CD14-positive monocyte (primary cell): ENCODE measurements at regions not wholly inside any gene's neighbourhood (a gene's known extent, or its start where the extent isn't known, plus 50 kb on each side); places are given as distances from the start of the nearest gene placed in this dataset.

Experiments used
- DNase-seq, 3 donors: peaks; one replicate each; pipeline ENCODE4 v3.0.0-alpha.2; 2011 to 2022
- H2AFZ ChIP-seq: 2 replicates; pipeline ENCODE4 v1.6.0; 2012; ENCODE audit warnings: mild to moderate bottlenecking, low read depth, low read length, inconsistent platforms; ENCODE audit not compliant: insufficient read depth, poor library complexity, severe bottlenecking
- H3K27ac ChIP-seq, 2 donors: 1 replicate in 1 of 2; 2 replicates in 1 of 2; pipeline ENCODE4 v1.5.1; 2012 to 2013; ENCODE audit warnings: low read length in 2 of 2, control low read depth in 1 of 2, inconsistent platforms in 1 of 2, low read depth in 1 of 2, mild to moderate bottlenecking in 1 of 2
- H3K27me3 ChIP-seq, 2 donors: one replicate each; pipeline versions ENCODE4 v1.6.0 to v1.6.1; 2011 to 2013; ENCODE audit warnings: low read length in 2 of 2; ENCODE audit not compliant: control insufficient read depth in 2 of 2, insufficient read depth in 2 of 2
- H3K36me3 ChIP-seq, 2 donors: replicated peaks in 1 of 2; 1 replicate in 1 of 2; 2 replicates in 1 of 2; pipeline versions ENCODE4 v1.5.1 to v1.6.1; 2012 to 2013; ENCODE audit warnings: low read length in 2 of 2, control low read depth in 1 of 2, inconsistent platforms in 1 of 2, mild to moderate bottlenecking in 1 of 2; ENCODE audit not compliant: insufficient read depth in 2 of 2, control insufficient read depth in 1 of 2
- H3K4me1 ChIP-seq, 2 donors: 1 replicate in 1 of 2; 2 replicates in 1 of 2; pipeline versions ENCODE4 v1.5.1 to v1.6.1; 2012 to 2013; ENCODE audit warnings: low read length in 2 of 2, control low read depth in 1 of 2, inconsistent platforms in 1 of 2, mild to moderate bottlenecking in 1 of 2, moderate library complexity in 1 of 2; ENCODE audit not compliant: insufficient read depth in 2 of 2, control insufficient read depth in 1 of 2
- H3K4me2 ChIP-seq: replicated peaks from 2 replicates; pipeline ENCODE3; 2012; ENCODE audit warnings: low read length, moderate library complexity, mild to moderate bottlenecking; ENCODE audit not compliant: poor library complexity, severe bottlenecking; ENCODE audit errors: extremely low read depth
- H3K4me3 ChIP-seq, 3 experiments: fragments of 200-600 bp in 1 of 3; sonication (generic) in 1 of 3; replicated peaks in 1 of 3; 1 replicate in 2 of 3; 2 replicates in 1 of 3; pipeline ENCODE4 v1.5.1; 2011 to 2013; ENCODE audit warnings: low read length in 3 of 3, mild to moderate bottlenecking in 3 of 3, control low read depth in 2 of 3, low read depth in 2 of 3, inconsistent platforms in 1 of 3, moderate library complexity in 1 of 3
- H3K79me2 ChIP-seq: 2 replicates; pipeline ENCODE4 v1.6.0; 2012; ENCODE audit warnings: mild to moderate bottlenecking, control low read depth, inconsistent platforms, low read length, moderate library complexity; ENCODE audit not compliant: insufficient read depth
- H3K9ac ChIP-seq: 2 replicates; pipeline ENCODE4 v1.6.0; 2017; ENCODE audit warnings: low read length, mild to moderate bottlenecking; ENCODE audit not compliant: insufficient read depth, poor library complexity, severe bottlenecking
- H3K9me3 ChIP-seq, 2 donors: replicated peaks in 1 of 2; 1 replicate in 1 of 2; 2 replicates in 1 of 2; pipeline versions ENCODE4 v1.5.1 to v1.6.1; 2012 to 2013; ENCODE audit warnings: low read length in 2 of 2, control low read depth in 1 of 2; ENCODE audit not compliant: control insufficient read depth in 1 of 2, insufficient read depth in 1 of 2
- H4K20me1 ChIP-seq: 2 replicates; pipeline ENCODE4 v1.6.0; 2012; ENCODE audit warnings: mild to moderate bottlenecking, low read length, control low read depth, moderate library complexity; ENCODE audit not compliant: insufficient read depth
- H3K27ac Mint-ChIP-seq, 7 donors: one replicate each; pipeline ENCODE4 v1.8.0; 2020; ENCODE audit warnings: mild to moderate bottlenecking in 7 of 7, mixed read lengths in 7 of 7, moderate library complexity in 6 of 7, inconsistent platforms in 2 of 7
- H3K27me3 Mint-ChIP-seq, 3 donors: one replicate each; pipeline ENCODE4 v1.8.0; 2021 to 2022; ENCODE audit warnings: low read depth in 3 of 3, mild to moderate bottlenecking in 3 of 3, mixed read lengths in 3 of 3, moderate library complexity in 3 of 3, inconsistent platforms in 1 of 3
- H3K36me3 Mint-ChIP-seq, 2 donors: one replicate each; pipeline ENCODE4 v1.8.0; 2020; ENCODE audit warnings: mixed read lengths in 2 of 2, inconsistent platforms in 1 of 2, mild to moderate bottlenecking in 1 of 2
- H3K4me1 Mint-ChIP-seq: one replicate; pipeline ENCODE4 v1.8.0; 2020; ENCODE audit warnings: mild to moderate bottlenecking, mixed read lengths
- H3K4me3 Mint-ChIP-seq, 2 donors: one replicate each; pipeline ENCODE4 v1.8.0; 2020; ENCODE audit warnings: mild to moderate bottlenecking in 2 of 2, mixed read lengths in 2 of 2, moderate library complexity in 1 of 2
- H3K9me3 Mint-ChIP-seq, 7 donors: one replicate each; pipeline ENCODE4 v1.8.0; 2020 to 2022; ENCODE audit warnings: mixed read lengths in 7 of 7, mild to moderate bottlenecking in 6 of 7, moderate library complexity in 6 of 7, inconsistent platforms in 2 of 7
- CTCF ChIP-seq: fragments of 200-600 bp; IDR thresholded peaks from one replicate; pipeline ENCODE4 v1.8.0; 2022; ENCODE audit warnings: antibody characterized with exemption, mild to moderate bottlenecking
- WGBS: methylation state at CpG from one replicate; pipeline ENCODE4 v1.1.5; 2013; ENCODE audit warnings: missing lambda C conversion rate; ENCODE audit not compliant: insufficient coverage; 5-methylcytosine and 5-hydroxymethylcytosine counted together
- intact Hi-C, 2 donors: fragments of 100-400 bp; cut with micrococcal nuclease; formaldehyde crosslinking; loops; one replicate each; pipeline versions ENCODE4 v1.15.0 to v1.15.1; 2023

DNA sequence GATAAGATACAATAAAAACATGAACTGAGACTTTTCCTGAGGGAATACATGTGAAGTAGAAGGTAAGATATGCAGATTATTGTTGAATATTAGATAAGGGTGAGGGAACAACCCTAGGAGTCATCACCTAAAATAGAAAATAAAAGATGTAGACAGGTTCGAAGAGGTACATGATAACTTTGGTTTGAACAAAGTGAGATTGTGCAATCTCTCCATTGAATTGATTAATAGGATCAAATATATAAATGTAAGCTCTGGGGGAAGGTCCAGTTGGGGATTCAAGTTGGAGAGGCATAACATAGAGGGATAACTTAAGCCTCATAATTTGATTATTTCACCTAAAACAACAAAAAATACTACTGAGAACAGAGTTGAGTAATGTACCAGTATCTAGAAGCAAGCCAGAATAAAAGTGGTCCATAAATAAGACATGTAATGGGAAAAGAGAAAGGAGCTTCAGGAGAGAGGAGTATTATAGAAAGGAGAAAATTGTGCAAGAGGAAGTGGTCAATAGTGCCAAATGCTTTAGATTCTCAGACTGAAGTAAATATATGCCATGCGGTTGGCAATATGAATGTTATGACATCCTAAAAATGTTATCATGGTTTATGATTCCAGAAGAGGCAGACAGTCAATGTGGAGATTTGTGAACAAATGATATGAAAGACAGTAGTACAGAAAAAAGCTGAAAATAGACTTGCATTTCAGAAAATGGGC is 282.3 kb upstream of the CHRM2 start:
- H3K9me3 Mint-ChIP-seq = peaks cover 0 to 5% (median 0%) of the 10 kb centered on the region in 7 donors
- no peak for TF ChIP-seq CTCF
- Histone ChIP-seq H3K36me3 (no peaks in the 10 kb centered on the region), H3K27me3 (no peaks in the 10 kb centered on the region), H3K79me2 (no peaks in the 10 kb centered on the region), H3K4me3 (no peak overlapping the region), H3K9me3 (no peaks in the 10 kb centered on the region), H2AFZ (no peak overlapping the region), H3K9ac (no peak overlapping the region), H4K20me1 (no peaks in the 10 kb centered on the region), H3K27ac (no peak overlapping the region), H3K4me2 (no peak overlapping the region), H3K4me1 (no peaks in the 10 kb centered on the region)
- no peak for DNase-seq
- 67% methylated on average over 1 of the region's 2 CpGs for WGBS
- no peaks in the 10 kb centered on the region for H3K36me3 Mint-ChIP-seq
- H3K27me3 Mint-ChIP-seq = no peaks in the 10 kb centered on the region
- intact Hi-C loops = no loop called here
- H3K4me1 Mint-ChIP-seq = no peaks in the 10 kb centered on the region
- H3K4me3 Mint-ChIP-seq = no peak overlapping the region
- no peak overlapping the region for H3K27ac Mint-ChIP-seq

DNA sequence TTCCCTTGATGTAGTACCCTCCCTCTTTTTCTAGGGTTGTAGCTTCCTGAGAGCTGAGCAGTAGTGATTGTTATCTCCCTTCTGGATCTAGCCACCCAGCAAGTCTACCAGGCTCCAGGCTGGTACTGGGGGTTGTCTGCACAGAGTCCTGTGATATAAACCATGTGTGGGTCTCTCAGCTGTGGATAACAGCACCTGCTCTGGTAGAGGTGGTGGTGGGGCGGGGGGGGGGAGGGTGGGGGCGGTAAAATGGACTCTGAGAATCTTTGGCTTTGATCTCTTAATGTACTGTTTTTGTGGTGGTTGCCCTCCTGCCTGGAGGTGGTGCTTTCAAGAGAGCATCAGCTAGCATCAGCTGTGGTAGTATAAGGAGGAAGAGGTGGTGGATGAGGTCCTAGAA is 302.0 kb upstream of the CHRM2 start:
- intact Hi-C loops = no loop called here
- Histone ChIP-seq H3K4me1 (no peaks in the 10 kb centered on the region), H3K36me3 (no peaks in the 10 kb centered on the region), H3K4me2 (no peak overlapping the region), H3K27me3 (no peaks in the 10 kb centered on the region), H4K20me1 (no peaks in the 10 kb centered on the region), H3K9ac (no peak overlapping the region), H3K4me3 (no peak overlapping the region), H3K27ac (no peak overlapping the region), H3K9me3 (no peaks in the 10 kb centered on the region), H3K79me2 (no peaks in the 10 kb centered on the region), H2AFZ (no peak overlapping the region)
- no CpG with 5 or more reads among the region's 2 CpGs for WGBS
- DNase-seq = no peak
- Mint-ChIP-seq H3K9me3 (peaks cover 0 to 14% (median 6%) of the 10 kb centered on the region in 7 donors), H3K4me1 (no peaks in the 10 kb centered on the region), H3K4me3 (no peak overlapping the region), H3K27me3 (peaks cover 0 to 3% (median 2%) of the 10 kb centered on the region in 3 donors), H3K36me3 (no peaks in the 10 kb centered on the region), H3K27ac (no peak overlapping the region)
- TF ChIP-seq CTCF = no peak
